GM21786 (cell line): ENCODE measurements at regions not wholly inside any gene's neighbourhood (a gene's known extent, or its start where the extent isn't known, plus 50 kb on each side); places are given as distances from the start of the nearest gene placed in this dataset.
"Not testable (repeated sequence)": the region's sequence is repeated elsewhere in the genome, so short reads cannot be mapped to it uniquely, and the experiment has no call there.

Experiments used
- ATAC-seq: cut with Tn5 transposase; IDR thresholded peaks from one replicate; pipeline ENCODE4 v1.9.1; 2021; ENCODE audit not compliant: unreplicated experiment

DNA sequence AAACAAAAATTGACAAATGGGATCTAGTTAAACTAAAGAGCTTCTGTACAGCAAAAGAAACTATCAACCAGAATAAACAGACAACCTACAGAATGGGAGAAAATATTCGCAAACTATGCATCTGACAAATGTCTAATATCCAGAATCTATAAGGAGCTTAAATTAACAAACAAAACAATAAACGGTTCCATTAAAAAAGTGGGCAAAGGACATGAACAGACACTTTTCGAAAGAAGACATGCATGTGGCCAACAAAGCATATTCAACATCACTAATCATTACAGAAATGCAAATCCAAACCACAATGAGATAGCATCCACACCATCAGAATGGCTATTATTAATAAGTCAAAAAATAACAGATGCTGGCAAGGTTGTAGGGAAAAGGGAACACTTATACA lies 50.5 kb upstream of the MED13L start:
- ATAC-seq = not testable (repeated sequence)

DNA sequence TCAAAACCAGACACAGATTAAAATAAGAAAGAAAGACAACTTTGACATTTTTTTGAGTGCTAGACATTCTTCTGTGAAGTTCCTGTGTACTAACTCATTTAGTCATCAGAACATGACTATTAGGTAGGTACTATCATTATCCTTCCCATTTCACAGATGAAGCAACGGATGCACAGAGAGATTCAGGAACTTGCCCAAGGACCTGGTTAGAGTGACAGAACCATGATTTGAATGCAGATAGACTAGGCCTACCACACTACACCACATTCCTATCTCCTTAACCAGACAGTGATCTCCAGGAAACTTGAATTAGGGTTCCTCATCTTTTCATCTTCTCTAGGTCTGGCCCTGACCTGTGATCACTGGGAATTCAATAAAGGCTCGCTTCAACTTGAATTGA lies 54.4 kb upstream of the MED13L start:
- no peak for ATAC-seq

DNA sequence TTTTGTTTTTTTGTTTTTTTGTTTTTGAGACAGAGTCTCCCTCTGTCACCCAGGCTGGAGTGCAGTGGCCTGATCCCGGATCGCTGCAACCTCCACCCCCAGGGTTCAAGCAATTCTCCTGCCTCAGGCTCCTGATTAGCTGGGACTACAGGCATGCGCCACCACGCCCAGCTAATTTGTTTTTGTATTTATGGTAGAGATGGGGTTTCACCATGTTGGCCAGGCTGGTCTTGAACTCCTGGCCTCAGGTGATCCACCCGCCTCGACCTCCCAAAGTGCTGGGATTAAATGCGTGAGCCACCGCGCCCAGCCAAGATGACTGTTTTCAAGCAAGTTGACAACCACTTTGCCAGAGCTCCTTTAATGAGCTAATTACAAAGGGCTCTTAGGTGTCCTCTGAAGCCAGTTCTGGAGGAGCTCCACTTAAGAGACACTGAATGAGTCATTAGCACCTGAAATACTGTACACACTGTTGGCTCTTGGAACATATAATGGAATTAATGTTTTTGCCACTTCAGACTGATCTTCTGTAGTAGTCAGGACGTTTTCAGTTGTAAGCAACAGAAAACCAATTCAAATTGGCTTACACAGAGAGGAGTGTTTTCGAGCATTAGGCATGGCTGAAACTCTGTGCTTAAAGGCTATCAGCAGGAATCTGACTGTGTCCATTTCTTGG lies 55.4 kb upstream of the MED13L start:
- no peak for ATAC-seq

DNA sequence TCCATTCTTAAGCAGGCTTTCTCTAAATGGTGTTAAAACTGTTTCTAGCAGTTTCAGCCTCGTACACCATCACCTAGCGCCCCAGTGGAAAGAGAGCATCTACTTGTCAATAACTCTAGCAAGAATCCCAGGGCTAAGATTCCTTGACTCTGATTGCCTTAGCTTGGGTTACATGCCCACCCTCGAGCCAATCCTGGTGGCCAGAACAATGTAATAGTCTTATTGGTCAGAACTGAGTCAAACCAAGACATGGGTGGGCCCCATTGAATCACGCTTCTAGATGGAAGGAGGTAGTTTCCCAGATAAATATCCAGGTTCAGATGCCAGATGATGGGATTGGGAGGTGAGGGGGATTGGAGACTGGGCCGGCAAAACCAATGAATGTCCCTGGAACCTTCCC lies 55.9 kb upstream of the MED13L start:
- ATAC-seq = no peak

DNA sequence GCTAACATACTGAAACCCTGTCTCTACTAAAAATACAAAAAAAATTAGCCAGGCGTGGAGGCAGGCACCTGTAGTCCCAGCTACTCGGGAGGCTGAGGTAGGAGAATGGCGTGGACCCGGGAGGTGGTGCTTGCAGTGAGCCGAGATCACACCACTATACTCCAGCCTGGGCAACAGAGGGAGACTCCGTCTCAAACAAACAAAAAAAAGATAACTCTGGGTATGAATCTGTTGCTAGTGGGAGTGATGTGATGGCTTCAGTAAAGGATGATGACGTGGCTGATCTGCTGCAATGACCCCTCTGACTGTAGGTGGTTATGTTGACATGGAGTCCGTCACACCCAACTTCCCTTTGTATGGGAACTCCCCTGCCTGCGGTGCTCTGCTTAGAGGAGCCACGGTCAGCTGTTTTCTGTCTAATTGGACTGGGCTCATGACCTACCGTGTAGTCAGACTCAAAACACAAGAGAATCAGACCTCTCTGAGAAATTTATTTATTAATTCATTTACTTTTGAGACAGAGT lies 59.1 kb upstream of the MED13L start:
- peak; percentile 74 for ATAC-seq

DNA sequence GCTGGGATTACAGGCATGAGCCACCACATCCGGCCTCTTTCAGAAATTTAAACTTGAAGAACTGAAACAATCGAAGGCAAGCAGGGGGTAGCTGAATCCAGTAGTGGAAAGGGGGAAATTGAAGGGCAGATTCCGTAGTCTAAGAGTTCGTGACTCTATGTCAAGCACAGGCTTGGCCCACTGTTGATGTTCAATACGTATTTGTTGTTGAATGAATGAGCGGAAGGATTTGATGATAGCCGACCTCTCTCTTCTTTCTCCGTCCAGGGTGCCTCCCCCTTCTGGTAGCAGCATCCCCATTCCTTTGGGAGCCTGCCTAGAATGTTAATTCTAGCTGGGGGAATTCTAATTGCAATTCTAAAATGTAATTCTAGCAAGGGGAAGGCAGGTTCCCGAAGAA lies 59.8 kb upstream of the MED13L start:
- ATAC-seq = no peak

DNA sequence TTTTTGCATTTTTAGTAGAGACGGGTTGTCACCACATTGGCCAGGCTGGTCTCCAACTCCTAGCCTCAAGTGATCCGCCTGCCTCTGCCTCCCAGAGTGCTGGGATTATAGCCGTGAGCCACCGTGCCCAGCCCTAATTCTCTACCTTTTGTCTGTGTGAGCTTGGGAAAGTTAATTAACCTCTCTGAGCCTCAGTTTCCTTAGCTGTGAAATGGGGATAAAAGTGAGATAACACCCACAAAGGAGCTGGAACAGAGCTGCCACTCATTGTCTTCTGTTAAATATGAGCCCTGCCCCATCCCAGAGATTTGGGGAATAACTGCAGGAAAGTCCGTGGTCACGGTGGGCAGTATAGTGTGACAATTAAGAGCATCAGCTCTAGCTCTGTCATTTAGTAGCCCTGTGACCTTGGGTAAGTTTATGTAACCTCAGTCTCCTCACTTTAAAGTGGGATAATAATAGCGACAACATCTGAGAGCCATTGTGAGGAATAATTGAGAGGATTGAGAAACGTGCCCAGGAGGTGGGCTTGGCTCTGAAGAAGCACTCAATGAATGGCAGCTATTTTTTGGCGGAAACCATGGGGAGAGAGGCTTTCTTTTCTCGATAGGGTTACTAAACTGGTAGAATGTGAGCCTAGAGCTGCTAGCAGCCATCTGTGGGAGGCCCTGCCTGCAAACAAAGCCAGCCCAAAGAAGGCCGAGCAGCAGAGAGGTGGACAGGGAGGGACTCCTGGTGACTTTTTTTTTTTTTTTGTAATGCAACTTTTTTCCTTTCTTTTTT lies 60.8 kb upstream of the MED13L start:
- no peak for ATAC-seq

DNA sequence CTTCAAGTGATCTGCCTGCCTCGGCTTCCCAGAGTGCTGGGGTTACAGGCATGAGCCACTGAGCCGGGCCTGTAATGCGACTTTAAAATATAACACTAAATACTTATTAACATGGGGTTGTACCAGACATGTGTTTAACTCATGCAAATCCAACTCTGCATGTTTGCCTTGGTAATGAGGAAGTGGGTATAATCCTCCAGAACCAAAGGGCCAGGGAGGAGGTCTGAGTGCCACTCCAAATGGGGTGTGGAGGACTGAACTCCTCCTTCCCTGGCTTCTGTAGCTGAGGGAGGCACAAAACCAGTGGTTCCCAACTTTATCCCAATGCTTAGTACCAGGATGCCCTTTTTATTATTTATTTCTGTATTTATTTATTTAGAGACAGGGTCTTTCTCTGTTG lies 61.6 kb upstream of the MED13L start:
- ATAC-seq = no peak

DNA sequence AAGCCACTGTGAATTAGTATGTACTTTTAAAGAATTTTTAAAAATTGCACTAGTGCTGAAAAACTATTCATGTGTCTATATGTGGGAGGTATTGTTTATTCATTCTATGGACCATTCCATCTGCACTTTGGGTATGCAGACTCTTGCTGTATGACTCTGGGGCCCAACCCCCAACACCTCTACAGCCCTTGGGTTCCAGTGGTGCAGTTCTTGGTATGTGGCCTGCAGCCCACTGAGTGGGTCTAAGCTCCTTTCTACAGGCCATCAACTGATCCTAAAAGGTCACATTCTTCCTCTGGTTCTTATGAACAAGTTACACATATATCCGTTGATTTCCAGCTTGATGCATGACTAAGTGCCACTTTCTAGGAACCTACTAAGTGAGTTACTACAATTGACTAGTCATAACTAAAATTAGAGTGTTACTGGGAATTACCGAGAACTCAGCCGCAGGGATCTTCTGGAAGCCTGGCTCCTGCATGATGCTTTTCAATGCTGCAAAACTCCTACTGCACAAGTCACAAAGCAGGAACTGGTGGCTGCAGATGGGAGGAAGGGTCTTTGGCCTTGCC lies 62.4 kb upstream of the MED13L start:
- no peak for ATAC-seq

DNA sequence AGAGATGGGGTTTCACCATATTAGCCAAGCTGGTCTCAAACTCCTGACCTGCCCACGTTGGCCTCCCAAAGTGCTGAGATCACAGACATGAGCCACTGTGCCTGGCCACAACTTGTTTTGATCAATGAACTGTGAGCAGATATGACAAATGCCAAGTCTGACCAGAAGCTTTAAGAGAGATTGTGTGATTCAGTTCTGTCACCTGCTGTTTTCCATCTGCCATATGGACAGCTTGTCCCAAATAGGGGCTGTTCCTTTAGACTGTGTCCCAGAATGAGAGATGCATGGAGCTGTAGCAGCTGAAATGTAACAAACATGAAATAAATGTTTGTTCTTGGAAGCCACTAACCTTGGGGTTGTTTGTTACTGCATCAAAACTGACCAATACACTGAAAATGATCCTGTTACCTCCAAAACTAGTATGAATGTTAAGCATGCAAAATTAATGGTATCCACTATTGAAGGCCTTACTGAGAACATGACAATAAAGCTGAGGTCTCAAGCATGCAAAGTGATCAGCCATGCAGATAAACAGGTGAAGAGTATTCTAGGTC lies 65.9 kb upstream of the MED13L start:
- no peak for ATAC-seq

DNA sequence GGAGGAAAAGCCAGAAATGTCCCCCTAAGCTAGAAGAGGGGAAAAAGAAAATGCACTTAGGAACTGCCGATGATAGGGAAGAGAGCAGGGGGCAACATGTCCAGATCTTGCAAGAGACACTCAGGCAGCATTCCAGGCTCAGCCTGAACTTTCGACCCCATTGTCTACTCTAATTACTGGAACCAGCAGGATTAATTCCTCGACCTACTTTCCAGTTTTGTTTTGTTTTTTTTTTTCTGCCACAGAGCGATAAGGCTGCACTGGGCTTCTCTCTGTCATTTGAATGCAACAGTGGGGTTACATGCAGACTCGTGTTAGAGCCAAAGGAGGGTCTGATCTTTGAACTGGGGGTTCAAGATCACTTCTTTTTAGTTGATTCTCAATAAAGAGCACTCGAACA lies 68.7 kb upstream of the MED13L start:
- ATAC-seq = no peak

DNA sequence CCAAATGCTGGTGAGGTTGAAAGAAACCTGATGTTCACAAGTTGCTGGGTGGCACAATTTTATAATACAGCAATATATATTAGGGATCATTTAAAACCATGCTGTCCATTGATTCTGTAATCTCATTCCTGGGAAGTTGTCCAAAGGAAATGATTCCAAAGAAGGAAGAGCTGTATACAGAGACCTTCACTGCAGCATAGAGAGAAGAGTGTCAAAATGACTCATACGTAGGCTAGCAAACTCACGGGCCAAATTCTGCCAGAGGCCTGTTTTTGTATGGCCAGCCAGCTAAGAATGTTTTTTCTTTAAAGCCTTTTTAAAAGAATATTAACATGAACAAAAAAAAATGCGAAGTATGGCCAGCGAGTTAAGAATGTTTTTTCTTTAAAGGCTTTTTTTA lies 69.2 kb upstream of the MED13L start:
- no peak for ATAC-seq

DNA sequence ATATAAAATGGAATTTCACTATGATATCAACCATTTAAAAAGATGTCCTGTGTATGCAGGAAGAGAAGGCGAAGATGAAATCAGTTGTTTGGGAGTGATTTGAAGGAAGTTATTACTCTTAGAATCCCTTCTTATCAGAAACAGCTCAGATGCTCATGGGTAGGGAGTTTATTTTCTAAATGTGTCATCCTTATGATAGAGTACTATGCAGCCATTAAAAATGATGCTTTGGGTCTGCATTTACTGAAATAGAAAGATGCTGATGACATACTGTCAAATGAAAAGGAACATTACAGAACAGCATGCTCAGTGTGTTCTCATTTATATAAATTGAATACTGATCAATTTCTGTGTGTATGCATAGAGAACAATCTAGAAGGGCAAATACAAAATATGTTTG lies 69.8 kb upstream of the MED13L start:
- no peak for ATAC-seq

DNA sequence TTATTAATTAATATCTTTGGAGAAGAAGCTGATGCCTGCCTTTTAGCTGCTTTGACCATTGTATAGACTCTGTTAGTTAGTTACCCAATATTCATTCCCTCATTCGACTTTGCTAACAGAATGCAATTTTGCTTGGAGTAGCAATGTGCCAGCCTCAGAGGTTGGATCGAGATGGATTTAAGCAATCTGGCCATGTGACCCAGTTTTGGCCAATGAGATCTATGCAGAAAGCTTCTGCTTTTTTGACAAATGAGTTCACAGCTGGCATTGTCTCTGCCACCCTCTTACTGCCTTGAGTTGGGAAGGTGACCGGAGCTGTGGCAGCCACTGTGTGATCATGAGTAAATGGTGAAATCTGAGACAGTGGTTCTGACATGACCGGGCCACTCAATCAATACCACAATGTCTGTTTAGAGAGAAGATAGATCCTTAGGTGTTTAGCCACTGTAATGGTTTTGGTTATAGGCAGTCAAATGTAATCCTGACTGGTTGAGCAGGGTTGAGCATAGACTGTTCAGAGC lies 74.9 kb upstream of the MED13L start:
- ATAC-seq = no peak

DNA sequence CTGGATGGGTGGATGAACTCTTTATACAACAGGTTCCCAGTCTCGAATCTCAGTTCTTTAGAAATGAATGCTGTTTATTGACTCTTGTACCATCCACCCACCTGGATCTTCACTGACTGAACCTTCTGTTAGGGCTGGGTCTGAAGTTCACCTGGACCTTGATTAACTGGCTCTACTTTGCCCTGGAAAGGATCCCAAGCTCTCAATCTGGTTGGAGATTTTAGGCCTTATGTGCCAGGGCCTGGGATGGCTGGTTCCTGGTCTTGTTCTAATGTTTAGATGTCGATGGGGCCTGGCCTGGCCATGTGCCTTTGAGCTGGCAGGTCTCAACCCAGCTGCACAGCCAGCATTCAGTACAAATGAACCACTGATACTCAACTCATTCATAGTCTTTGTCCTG lies 76.5 kb upstream of the MED13L start:
- no peak for ATAC-seq

DNA sequence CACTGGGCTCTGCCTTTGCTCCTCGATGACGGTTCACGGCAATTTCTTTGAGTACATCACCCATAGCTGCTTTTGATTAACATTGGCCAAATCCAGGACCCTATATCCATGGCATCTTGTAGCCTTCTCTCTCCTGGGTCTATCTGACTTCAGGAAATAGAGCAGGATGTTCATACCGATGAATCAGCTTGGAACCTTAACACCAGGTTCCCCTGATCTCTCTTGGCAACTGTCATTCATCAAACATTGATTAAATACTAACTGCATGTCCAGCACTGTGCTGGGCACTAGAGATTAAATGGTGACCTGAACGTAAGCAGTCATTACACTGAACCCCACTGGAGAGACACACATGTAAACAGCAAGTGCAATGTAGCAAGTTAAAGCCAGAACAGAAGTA lies 77.0 kb upstream of the MED13L start:
- no peak for ATAC-seq

DNA sequence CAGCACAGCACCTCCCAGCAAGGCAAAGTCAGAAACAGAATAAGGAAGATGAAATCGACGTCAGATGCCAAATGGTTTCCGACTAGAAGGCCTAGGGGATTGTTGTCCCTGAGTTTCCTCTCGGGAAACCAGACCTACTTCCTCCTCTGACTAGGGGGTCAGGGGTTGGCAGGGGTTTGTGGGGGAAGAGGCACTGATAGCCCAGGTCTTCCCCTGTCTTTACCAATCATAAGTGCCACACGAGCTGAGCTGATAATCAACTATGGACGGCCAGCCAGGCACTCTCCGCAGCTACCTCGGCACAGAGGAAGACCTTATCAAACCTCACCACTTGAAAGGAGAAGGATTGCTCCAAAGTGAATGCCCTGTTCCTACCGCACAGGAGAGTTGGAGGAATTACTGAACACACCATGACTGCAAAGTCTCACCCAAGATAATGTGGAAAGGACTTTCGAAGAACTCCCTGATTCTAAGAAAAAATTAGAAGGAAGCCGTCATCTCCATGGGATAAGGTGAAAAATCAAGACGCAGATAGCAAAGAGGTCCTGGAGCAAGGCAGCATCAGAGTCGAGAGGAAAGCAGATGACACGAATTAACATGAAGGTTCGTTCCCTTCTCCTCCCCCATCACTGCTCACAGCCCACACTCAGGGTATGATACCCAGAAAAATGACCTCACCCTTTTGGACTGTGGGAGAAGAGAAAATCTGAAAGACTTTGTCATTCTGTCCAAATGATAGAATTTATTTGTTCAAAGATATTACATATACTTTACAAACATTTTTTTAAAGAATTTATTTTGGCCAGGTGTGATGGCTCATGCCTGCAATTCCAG lies 77.7 kb upstream of the MED13L start:
- no peak for ATAC-seq

DNA sequence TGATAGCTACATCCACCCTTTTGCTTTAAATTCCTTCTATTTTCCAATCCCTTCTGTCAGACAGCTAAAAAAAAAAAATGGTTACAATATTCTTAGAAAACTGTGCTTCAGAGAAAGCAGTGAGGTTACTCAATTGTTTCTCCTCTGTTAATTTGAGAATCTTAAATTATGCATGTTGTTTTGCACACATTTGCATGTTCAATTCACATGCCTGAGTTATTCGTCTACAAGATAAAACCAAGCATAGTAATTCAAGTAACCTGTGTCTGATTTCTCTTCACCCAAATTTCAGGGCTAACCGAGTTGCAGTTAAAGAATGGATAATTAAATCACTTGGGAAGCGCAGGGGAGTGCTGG lies 81.0 kb upstream of the MED13L start:
- no peak for ATAC-seq

DNA sequence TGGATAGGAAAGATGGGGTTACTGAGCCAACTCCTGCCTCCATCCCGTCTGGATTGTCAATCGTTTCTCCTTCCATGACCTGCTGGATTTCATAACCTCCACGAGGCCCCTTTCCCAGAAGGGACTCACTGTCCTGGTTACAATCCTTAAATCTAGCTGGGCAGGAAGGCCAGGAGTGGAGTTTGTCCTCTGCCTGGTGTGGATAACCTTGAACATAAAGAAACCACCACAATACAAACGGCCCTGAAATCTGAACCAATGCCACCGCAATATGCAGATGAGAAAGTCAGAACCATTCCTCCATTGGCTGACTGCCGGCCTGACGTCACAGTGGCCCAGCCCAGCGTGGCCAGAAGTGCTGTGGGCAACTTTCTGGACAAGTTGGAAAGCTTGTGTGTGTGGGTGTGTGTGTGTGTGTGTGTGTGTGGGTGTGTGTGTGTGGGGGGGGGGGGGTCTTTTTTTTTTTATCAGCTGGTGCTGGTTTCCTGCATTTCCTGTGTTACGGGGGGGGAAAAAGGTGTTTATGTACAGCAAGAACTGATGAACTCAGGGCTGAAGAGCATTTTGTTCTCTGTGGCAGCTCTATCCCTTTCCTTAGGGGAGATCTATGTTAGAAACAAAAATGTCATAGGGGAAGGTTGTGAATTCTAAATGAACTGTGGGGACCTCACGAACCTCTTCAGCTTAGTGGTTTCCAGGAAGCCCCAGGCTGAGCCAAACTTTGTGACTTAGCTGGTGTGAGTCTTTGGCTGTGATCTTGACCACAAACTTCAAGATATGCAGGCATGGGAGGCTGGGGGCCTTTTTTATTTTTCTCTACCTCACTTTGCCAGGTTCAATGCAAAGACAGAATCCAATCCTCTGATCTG lies 81.6 kb upstream of the MED13L start:
- ATAC-seq = no peak
